Prostate gland (tissue), 2 donors: ENCODE measurements at regions not wholly inside any gene's neighbourhood (a gene's known extent, or its start where the extent isn't known, plus 50 kb on each side); places are given as distances from the start of the nearest gene placed in this dataset.

ENCODE experiments used
- CTCF ChIP-seq, 4 experiments: fragments of 200-600 bp in 2 of 4; fragments of 450-650 bp in 2 of 4; sonication (generic) in 2 of 4; IDR thresholded peaks; 1 replicate in 3 of 4; 2 replicates in 1 of 4; pipeline ENCODE4 v1.5.1; 2016 to 2019; ENCODE audit warnings: antibody characterized with exemption in 4 of 4, mild to moderate bottlenecking in 2 of 4, moderate library complexity in 2 of 4
- POLR2A ChIP-seq: fragments of 450-650 bp; IDR thresholded peaks from one replicate; pipeline ENCODE4 v1.6.1; 2016; ENCODE audit warnings: antibody characterized with exemption, mild to moderate bottlenecking
- POLR2AphosphoS5 ChIP-seq: sonication (generic); formaldehyde crosslinking; IDR thresholded peaks from one replicate; pipeline ENCODE4 v1.6.1; 2017; ENCODE audit warnings: antibody characterized with exemption

DNA sequence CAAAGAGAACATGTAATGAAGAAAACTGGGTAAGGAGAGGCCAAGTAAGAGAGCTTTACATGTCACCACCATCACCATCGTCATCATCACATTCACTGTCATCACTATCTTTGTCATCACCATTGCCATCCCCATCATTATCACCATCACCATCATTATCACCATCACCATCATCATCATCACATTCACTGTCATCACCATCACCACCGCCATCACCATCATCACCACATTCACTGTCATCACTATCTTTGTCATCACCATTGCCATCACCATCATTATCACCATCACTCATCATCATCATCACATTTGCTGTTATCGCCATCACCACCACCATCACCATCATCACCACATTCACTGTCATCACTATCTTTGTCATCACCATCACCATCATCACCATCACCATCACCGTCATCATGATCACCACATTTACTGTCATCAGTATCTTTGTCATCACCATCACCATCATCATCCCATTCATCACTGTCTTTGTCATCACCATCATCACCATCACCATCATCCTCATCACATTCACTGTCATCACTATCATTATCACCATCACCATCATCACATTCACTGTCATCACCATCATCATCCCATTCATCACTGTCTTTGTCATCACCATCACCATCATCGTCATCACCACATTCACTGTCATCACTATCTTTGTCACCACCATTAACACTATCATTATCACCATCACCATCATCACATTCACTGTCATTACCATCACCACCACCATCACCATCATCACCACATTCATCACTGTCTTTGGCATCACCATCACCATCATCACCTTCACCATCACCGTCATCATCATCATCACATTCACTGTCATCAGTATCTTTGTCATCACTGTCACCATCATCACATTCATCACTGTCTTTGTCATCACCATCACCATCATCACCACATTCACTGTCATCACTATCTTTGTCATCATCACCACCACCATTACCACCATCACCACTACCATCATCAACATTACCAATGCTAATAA, 172.3 kb downstream of the ERMARD start:
- TF ChIP-seq CTCF (IDR thresholded peaks at IDR 0.05) = no peak
- no peak for TF ChIP-seq POLR2A
- TF ChIP-seq POLR2AphosphoS5 = no peak
